ENCODE measurements at regions not wholly inside any gene's neighbourhood (a gene's known extent, or its start where the extent isn't known, plus 50 kb on each side); places are given as distances from the start of the nearest gene placed in this dataset.

- TF ChIP-seq RNF219 (CRISPR knock-in tag; IDR thresholded peaks at IDR 0.05) (no peak), MED1 (CRISPR knock-in tag; IDR thresholded peaks at IDR 0.05; ENCODE audit: borderline replicate concordance) (no peak), TRIM24 (IDR thresholded peaks at IDR 0.05) (no peak), KLF13 (tag; IDR thresholded peaks at IDR 0.05; ENCODE audit: borderline replicate concordance, low read depth) (no peak), RBM17 (IDR thresholded peaks at IDR 0.05; ENCODE audit: borderline replicate concordance, low read depth, low read length) (no peak), HDGF (IDR thresholded peaks at IDR 0.05) (no peak), BRD4 (IDR thresholded peaks at IDR 0.05) (no peak), HDAC8 (tag; IDR thresholded peaks at IDR 0.05) (no peak), RBM39 (optimal IDR thresholded peaks at IDR 0.05; ENCODE audit: low read depth, low read length) (no peak), ZBTB40 (IDR thresholded peaks at IDR 0.05) (no peak), ZBTB40 (CRISPR knock-in tag; IDR thresholded peaks at IDR 0.05) (no peak)
Observed at GRCh38 chr5:159467666-159468065, 137.4 kb upstream of the IL12B start (continued).
